ENCODE measurements at regions not wholly inside any gene's neighbourhood (a gene's known extent, or its start where the extent isn't known, plus 50 kb on each side); places are given as distances from the start of the nearest gene placed in this dataset.

- TF ChIP-seq POLR2A (IDR thresholded peaks at IDR 0.05), result no peak
- no peak for TF ChIP-seq CTCF (IDR thresholded peaks at IDR 0.05)
Measured at GRCh38 chr6:82097676-82098075, 149.9 kb downstream of the IBTK start.

All from esophagus squamous epithelium (tissue), 4 donors.